HG02588 (cell line): ENCODE measurements at regions not wholly inside any gene's neighbourhood (a gene's known extent, or its start where the extent isn't known, plus 50 kb on each side); places are given as distances from the start of the nearest gene placed in this dataset.

Experiments used
- ATAC-seq: cut with Tn5 transposase; IDR thresholded peaks from one replicate; pipeline ENCODE4 v1.9.1; 2021; ENCODE audit warnings: mild to moderate bottlenecking, moderate library complexity; ENCODE audit not compliant: unreplicated experiment

DNA sequence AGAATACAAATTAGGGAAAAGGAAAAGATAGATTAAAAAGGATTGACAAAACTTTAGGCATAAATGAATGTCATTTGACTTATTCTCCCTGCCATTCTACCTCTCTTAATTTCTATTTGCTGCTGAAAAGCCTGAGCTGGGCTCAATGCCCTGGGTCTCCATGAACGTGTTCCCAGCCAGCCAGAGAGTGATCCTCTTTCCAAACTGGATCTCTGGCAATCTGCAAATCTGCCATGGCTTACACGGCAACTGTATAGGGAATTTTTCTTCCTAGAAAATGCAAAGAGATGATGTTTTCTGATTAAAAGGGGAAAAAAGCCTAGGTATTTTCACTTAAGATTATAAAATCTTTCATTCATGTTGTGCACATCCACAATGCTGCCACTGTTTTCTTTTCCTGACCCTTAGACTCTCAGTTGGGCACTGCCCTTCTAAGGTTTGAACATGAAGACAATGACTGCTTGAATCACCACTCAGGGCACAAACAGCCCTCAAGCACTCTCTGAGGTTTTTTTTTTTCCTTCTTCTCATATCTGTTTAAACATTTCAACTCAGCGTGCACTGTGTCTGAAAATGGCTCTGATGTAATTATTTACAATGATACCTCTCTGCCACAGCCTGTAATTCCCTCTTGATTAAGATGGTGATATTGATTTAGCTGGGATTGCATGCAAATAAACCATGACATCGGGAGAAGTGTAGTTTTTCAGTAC, 60.3 kb downstream of the DACT1 start:
- ATAC-seq = no peak

- no peak for ATAC-seq
Measured at GRCh38 chr14:58699681-58700205, 62.0 kb downstream of the DACT1 start.

DNA sequence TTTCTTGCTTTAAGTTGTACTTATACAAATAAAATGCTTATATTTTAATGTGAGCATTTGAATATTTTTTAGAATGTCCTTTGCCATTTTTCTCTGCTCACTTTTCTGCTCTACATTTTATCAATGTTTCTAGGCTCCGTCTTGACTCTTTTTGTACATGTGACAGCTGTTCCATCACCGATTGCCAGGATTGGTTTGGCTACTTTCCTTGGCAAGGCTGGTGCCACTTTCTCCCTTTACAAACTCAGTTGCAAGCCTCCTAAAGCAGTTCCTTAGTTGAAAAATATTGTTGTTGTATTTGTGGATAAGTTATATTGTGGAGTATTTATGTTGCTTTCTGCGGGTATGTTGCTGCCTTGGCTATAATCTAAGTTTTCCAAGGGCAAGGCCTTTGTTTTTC, 63.4 kb downstream of the DACT1 start:
- no peak for ATAC-seq

GRCh38 chr14:58701604-58702003, 63.8 kb downstream of the DACT1 start:
- ATAC-seq = no peak

DNA sequence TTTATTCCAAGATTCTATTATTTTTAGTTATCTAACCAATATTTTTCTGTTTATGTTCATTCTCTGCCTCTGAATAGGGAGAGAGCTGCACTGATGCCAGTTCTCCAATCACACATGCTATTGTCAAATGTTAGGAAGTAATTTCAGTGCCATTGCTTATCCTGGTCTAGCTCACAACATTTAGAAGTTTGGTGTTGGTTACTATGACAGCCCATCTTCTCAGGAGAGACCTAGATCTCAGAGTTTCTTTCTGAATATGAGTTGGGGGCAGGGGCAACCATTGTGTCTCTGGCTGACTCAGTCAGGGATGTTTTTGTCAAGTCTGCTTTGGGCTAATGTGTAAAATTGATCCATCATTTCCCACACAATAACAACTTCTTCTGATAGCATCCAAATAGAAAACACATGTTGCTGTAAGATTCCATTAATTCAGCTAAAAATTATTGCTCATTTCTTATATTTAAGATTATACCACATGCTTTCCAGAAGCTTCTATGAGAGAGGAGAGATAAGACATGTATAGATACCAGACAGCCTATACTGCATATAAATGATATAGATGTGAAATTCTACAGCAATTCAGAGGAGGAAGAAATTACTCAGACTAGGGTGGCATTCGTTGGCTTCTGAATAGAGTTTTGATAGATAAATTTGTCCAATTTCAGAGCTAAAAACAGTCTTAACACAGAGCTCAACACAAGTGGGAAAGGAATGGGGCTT, 64.8 kb downstream of the DACT1 start:
- no peak for ATAC-seq

DNA sequence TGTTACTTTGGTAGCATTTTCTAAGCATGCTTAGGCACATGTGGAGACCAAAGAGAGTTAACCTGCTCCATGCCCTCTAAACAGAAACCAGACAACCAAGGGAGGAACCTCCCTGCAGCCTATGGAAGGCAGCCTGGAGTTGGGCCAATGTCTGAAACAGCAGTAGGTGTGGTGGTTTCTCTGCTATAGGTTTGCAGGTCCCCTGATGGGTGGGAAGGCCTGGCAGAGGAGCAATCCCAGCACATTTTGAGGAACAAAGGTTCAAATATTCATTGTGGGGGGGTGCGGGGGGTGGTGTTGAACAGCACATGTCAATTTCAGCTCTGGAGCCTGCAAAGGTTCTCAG, 65.4 kb downstream of the DACT1 start:
- ATAC-seq = no peak

DNA sequence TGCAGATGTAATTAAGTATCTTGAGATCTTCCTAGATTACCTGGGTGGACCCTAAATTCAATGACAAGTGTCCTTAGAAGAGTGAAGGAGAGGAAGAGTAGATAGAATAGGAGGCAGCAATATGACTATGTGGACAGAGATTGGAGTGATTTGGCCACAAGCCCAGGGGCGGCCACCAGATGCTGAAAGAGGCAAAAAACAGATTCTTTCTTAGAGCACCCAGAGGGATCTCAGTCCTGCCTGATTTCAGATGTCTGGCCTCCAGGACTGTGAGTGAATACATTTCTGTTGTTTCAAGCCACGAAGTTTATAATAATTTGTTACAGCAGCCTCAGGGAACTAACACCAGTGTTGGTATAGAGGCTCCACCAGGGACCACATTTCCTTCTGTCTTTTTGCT, 67.3 kb downstream of the DACT1 start:
- no peak for ATAC-seq

- no peak for ATAC-seq
Measured at GRCh38 chr14:58707949-58708348, 70.2 kb downstream of the DACT1 start.

DNA sequence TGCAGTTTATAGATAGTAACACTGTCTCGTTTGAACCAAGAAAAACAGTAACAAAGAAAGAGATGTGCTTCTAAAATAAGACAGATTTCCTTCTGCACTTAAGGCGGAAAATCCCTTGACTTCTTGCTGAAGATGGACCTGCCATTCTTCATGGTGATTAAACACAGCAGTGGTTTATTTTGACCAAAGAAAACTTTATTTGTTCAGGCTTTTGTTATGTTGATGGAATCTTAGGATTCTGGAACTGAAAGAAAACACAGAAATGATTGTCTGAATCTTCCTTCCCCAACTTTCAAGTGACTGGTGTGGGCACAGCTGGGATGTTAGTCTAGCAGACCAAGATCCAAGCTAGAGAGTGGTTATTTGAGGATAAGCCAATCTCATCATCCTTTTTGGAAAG, 72.2 kb downstream of the DACT1 start:
- no peak for ATAC-seq

DNA sequence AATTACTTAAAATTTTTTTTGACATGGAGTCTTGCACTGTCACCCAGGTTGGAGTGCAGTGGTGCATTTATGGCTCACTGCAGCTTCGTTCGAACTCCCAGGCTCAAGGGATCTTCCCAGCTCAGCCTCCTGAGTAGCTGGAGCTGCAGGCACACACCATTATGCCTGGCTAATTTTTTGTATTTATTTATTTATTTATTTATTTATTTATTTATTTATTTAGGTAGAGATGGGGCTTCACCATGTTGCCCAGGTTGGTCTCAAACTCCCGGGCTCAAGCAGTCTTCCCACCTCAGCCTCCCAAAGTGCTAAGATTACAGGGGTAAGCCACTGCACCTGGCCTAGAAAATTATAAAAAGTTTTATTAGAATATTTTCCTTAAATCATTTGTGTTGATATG, 73.6 kb downstream of the DACT1 start:
- ATAC-seq = no peak

- no peak for ATAC-seq
Measured at GRCh38 chr14:58712357-58712756, 74.6 kb downstream of the DACT1 start.

DNA sequence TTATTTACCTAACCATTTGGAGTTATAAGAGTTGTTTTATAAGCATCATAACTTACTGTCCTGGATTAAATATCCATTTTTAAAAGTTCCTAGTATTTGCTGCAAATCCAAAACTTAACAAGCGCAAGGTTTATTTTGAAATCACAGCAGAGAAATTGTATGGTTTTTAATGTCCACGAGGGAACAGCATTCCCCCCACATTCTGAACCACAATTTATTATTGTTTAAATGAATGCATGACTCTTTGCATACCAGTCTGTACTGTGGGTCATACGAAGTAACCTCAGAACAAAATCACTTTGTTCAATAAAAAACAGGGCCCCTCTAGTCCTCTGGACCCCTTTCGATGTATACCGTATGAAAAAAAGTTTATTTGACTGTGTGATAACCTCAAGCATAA, 75.9 kb downstream of the DACT1 start:
- no peak for ATAC-seq

DNA sequence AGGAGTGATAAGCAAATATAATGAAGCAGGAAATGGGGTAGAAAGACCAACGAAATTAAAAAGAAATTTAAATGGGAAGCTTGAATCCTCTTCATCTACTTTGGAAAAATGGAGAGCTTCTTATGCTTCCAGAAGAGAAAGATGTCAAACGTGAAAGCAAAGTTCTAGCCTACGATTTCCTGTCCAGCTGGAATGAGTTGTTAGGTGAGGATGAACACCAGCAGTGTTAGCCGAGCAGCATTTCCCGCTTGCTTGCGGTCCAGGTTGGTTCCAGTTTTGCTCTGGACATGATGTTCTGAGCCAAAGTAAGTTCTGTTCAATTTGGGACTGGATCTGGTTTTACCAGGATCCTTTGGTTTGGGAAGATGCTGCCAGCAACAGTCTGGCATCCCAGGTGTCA, 78.9 kb downstream of the DACT1 start:
- ATAC-seq = no peak

GRCh38 chr14:58717211-58717610, 79.4 kb downstream of the DACT1 start:
- ATAC-seq = no peak

DNA sequence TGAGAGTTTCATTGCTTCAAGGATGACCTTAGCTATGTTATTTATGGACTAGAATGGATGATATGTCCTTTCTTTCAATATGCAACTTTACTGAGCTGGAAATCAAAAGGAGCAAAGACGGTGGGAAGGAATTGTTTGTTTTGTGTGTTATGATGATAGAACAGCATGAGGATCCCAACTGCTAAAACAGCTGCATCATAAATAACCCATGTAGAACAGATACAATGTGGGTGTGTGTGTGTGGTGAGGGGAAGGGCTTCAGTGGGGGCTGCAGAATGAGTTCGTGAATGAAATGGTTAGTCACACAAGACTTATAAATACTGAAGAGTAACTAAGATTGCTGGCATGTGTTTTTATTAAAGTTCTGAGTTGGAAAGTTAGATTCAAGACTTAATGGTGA, 80.1 kb downstream of the DACT1 start:
- ATAC-seq = no peak

GRCh38 chr14:58718226-58719205, 80.8 kb downstream of the DACT1 start:
- no peak for ATAC-seq

GRCh38 chr14:58721723-58722122, 84.0 kb downstream of the DACT1 start:
- ATAC-seq = no peak

- no peak for ATAC-seq
Measured at GRCh38 chr14:58722441-58722840, 84.7 kb downstream of the DACT1 start.

DNA sequence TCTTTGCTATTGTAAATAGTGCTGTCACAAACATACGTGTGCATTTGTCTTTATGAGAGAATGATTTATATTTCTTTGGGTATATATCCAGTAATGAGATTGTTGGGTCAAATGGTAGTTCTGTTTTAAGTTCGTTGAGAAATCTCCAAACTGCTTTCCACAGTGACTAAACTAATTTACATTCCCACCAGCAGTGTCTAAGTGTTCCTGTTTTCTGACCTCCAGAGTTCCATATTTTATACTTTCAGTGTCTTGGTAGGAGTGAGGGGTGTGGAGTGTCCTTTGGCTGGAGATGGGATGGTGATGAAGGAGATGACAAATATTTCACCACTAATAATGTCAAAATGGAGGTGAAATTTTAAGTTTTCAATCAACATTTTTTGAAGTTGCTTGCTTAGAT, 86.4 kb downstream of the DACT1 start:
- ATAC-seq = no peak

DNA sequence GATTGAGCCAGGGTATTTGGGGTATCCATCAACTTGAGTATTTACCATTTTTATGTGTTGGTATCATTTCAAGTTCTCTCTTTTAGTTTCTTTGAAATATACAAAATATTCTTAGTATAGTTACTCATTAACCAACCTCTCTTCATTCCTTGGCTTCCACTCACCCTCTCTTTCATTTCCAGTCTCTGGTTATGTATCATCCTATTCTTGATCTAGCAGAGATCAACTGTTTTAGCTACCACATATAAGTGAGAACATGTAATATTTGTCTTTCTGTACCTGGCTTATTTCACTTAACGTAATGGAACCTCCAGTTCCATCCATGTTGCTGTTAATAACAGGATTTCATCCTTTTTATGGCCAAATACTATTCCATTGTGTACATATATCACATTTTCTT, 86.9 kb downstream of the DACT1 start:
- no peak for ATAC-seq

DNA sequence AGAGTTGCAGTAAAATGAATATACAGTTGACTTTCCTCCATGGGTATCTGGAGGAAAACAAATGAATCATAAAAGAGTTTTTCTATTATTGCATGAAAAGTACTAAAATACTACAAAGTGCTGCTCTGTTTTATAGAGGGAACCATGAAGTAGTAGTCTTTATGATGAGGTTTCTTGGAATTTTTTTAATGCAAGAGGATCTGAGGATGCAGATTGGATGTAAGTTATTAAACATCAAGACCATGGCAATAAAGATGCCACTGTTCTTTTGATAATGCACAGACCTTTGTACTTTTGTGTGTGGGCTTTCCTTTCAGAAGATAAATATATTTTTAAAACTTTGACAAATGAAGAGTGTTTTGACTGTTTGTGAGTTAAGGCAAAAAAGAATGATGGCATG, 87.5 kb downstream of the DACT1 start:
- no peak for ATAC-seq
